ENCODE measurements at regions not wholly inside any gene's neighbourhood (a gene's known extent, or its start where the extent isn't known, plus 50 kb on each side); places are given as distances from the start of the nearest gene placed in this dataset.
"Not testable (repeated sequence)": the region's sequence is repeated elsewhere in the genome, so short reads cannot be mapped to it uniquely, and the experiment has no call there.

GRCh38 chrX:139341855-139342593 lies 188.5 kb upstream of the F9 start:
- not testable (repeated sequence) for TF ChIP-seq ZNF274 (CRISPR knock-in tag; IDR thresholded peaks at IDR 0.05); ASH2L (IDR thresholded peaks at IDR 0.05; ENCODE audit: insufficient read length, low read depth, low read length); NONO (IDR thresholded peaks at IDR 0.05); NONO (CRISPR knock-in tag; conservative IDR thresholded peaks at IDR 0.05)

Measured in HepG2 (cell line).